ENCODE measurements at regions not wholly inside any gene's neighbourhood (a gene's known extent, or its start where the extent isn't known, plus 50 kb on each side); places are given as distances from the start of the nearest gene placed in this dataset.

DNA sequence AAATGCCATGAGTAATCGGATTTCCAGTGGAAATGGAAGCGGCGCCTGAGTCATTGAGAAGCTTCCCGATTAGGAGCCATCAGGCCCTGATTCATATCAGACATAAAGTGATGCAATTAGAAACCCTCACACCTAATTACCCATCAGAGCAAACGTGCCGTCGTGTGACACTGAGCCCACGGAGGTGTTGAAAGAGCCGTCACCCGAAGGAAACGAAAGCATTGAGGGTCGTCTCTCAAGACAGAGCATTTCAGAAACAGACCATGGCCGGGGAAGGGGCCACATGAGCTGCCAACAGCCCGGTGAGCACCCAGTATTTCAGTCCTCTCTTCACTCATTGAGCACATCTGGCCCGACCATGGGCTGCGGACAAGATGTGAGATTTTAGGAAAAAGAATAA, 829.3 kb downstream of the TBC1D22A start:
- no peak overlapping the region for H2AFZ ChIP-seq
- no peaks in the 10 kb centered on the region for H3K9me3 ChIP-seq (ENCODE audit: low read depth)
- no peaks in the 10 kb centered on the region for H3K27me3 ChIP-seq (replicated peaks; ENCODE audit: insufficient read depth)
- H3K79me2 ChIP-seq (ENCODE audit: insufficient read depth) = no peaks in the 10 kb centered on the region
- H3K9ac ChIP-seq = no peak overlapping the region
- DNase-seq = no peak
- no peaks in the 10 kb centered on the region for H3K9me2 ChIP-seq (ENCODE audit: insufficient read depth)
- H3K4me1 ChIP-seq (ENCODE audit: insufficient read depth) = no peaks in the 10 kb centered on the region
- H3K36me3 ChIP-seq (ENCODE audit: low read depth) = no peaks in the 10 kb centered on the region
- H4K20me1 ChIP-seq (ENCODE audit: insufficient read depth) = no peaks in the 10 kb centered on the region
- in situ Hi-C loops (cut with MboI) = no loop called here
- H3K4me3 ChIP-seq = no peak overlapping the region
- WGBS, 2 experiments (ENCODE audit: low coverage in 1 of 2, low lambda C conversion rate in 2 of 2, missing lambda C conversion rate in 2 of 2) = 48 to 54% methylated on average over 16 of the region's 16 CpGs
- no peak overlapping the region for H3K4me2 ChIP-seq (ENCODE audit: unreplicated experiment)
- TF ChIP-seq EZH2phosphoT487 (IDR thresholded peaks at IDR 0.05; ENCODE audit: insufficient read depth, low read depth) (no peak), EZH2 (IDR thresholded peaks at IDR 0.05; ENCODE audit: insufficient read depth, poor library complexity, severe bottlenecking) (no peak)
- H3K27ac ChIP-seq = no peak overlapping the region
- no peaks in the 10 kb centered on the region for H3F3A ChIP-seq (ENCODE audit: insufficient read depth)

DNA sequence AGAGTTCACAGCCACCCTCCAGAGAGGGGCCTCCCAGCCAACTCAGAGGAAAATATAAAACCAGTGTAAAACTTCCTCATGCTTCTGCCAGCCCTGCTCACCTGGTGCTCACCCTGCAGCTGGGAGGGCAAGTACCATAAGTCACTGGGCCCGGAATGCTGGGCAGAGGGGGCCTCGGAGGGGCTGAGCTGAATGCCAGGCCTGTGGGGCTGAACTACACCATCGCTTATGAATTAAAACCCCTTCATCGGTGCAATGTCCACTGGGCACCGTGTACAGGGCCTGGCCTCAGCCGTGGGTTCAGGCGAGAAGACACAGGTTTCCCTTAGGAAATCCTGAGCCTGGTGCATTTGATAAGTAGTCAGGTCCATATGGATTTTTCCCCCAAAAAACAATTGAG, 828.6 kb downstream of the TBC1D22A start:
- Histone ChIP-seq H3K36me3 (ENCODE audit: low read depth) (no peaks in the 10 kb centered on the region), H3K4me1 (ENCODE audit: insufficient read depth) (no peaks in the 10 kb centered on the region), H3K27me3 (replicated peaks; ENCODE audit: insufficient read depth) (no peaks in the 10 kb centered on the region), H3K27ac (no peak overlapping the region), H3K79me2 (ENCODE audit: insufficient read depth) (no peaks in the 10 kb centered on the region), H3K9me3 (ENCODE audit: low read depth) (no peaks in the 10 kb centered on the region), H3K9ac (no peak overlapping the region), H3K4me3 (no peak overlapping the region), H2AFZ (no peak overlapping the region), H3K9me2 (ENCODE audit: insufficient read depth) (no peaks in the 10 kb centered on the region), H3K4me2 (ENCODE audit: unreplicated experiment) (no peak overlapping the region), H4K20me1 (ENCODE audit: insufficient read depth) (no peaks in the 10 kb centered on the region), H3F3A (ENCODE audit: insufficient read depth) (no peaks in the 10 kb centered on the region)
- no peak for TF ChIP-seq EZH2phosphoT487 (IDR thresholded peaks at IDR 0.05; ENCODE audit: insufficient read depth, low read depth)
- TF ChIP-seq EZH2 (IDR thresholded peaks at IDR 0.05; ENCODE audit: insufficient read depth, poor library complexity, severe bottlenecking) = no peak
- in situ Hi-C loops (cut with MboI) = no loop called here
- no peak for DNase-seq
- 66 to 75% methylated on average over 7 of the region's 7 CpGs for WGBS, 2 experiments (ENCODE audit: low coverage in 1 of 2, low lambda C conversion rate in 2 of 2, missing lambda C conversion rate in 2 of 2)

DNA sequence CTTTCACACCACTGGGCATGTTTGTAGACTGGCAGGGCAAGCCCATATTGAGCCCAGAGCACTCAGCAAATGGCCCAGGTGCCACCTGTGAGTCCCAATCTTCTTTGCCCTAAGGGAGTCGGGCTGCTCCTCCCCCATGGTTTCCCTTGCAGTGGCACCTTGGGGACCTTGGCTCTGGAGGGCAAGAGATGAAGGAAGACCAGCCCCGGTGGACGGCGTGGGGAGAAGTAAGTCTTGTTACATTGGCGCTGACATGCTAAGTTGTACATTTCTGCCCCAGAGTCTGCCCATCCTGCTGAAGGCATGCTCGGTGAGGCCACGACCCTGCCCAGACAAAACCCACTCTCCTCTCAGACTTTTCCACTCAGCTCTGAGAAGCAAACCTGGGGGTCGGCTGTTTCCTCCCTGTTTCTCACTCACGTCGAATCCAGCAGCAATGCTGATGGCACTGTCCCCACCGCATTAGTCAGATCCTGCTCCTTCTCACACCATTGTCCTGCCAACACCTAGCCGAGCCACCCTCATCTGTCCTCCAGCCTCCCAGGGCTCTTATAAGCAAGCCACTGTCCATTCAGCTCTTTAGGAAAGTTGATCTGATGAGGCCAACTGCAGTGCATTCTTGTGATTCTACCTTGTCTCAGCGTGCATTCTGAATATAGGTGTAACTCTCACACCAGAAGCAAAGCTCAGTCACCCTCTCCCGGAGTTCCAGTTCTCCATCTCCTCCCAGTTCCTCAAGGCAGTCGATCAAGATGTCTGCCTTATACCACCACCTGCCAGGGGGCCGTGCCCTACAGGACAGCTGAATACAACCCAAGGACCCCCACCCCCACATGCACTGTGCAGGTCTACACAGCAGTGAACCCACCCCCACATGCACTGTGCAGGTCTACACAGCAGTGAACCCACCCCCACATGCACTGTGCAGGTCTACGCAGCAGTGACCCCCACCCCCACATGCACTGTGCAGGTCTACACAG, 827.1 kb downstream of the TBC1D22A start:
- Histone ChIP-seq H4K20me1 (ENCODE audit: insufficient read depth) (no peaks in the 10 kb centered on the region), H3F3A (ENCODE audit: insufficient read depth) (no peaks in the 10 kb centered on the region), H3K4me1 (ENCODE audit: insufficient read depth) (no peaks in the 10 kb centered on the region), H3K9me2 (ENCODE audit: insufficient read depth) (no peaks in the 10 kb centered on the region), H3K27me3 (replicated peaks; ENCODE audit: insufficient read depth) (no peaks in the 10 kb centered on the region), H3K36me3 (ENCODE audit: low read depth) (no peaks in the 10 kb centered on the region), H3K4me3 (no peak overlapping the region), H3K9me3 (ENCODE audit: low read depth) (no peaks in the 10 kb centered on the region), H3K9ac (no peak overlapping the region), H3K4me2 (ENCODE audit: unreplicated experiment) (no peak overlapping the region), H3K79me2 (ENCODE audit: insufficient read depth) (no peaks in the 10 kb centered on the region), H3K27ac (no peak overlapping the region), H2AFZ (no peak overlapping the region)
- WGBS, 2 experiments (ENCODE audit: low coverage in 1 of 2, low lambda C conversion rate in 2 of 2, missing lambda C conversion rate in 2 of 2) = 62 to 63% methylated on average over 17 of the region's 17 CpGs
- in situ Hi-C loops (cut with MboI) = no loop called here
- TF ChIP-seq EZH2phosphoT487 (IDR thresholded peaks at IDR 0.05; ENCODE audit: insufficient read depth, low read depth) (no peak), EZH2 (IDR thresholded peaks at IDR 0.05; ENCODE audit: insufficient read depth, poor library complexity, severe bottlenecking) (no peak)
- DNase-seq = no peak

DNA sequence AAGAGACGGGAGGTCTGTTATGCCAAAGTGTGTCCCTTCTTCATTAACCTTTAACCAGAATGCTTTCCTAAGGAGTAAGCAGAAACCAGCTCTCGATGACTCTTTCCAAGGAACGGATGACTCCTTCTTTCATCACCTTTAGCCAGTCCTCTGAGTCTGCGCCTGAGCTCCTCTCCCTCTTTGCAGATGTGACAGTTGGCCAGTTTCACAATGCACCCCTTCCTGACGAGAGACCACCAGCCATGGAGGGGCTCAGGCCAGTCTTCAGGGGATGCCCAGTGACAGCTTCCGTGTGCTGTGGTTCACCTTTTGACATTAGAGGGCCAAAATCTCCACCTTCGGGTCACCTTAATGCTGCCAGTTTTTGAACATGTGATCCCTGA, 826.1 kb downstream of the TBC1D22A start:
- Histone ChIP-seq H3K9me3 (ENCODE audit: low read depth) (no peaks in the 10 kb centered on the region), H3F3A (ENCODE audit: insufficient read depth) (no peaks in the 10 kb centered on the region), H3K4me2 (ENCODE audit: unreplicated experiment) (no peak overlapping the region), H4K20me1 (ENCODE audit: insufficient read depth) (no peaks in the 10 kb centered on the region), H3K9ac (no peak overlapping the region), H3K27ac (no peak overlapping the region), H3K4me1 (ENCODE audit: insufficient read depth) (no peaks in the 10 kb centered on the region), H3K9me2 (ENCODE audit: insufficient read depth) (no peaks in the 10 kb centered on the region), H2AFZ (no peak overlapping the region), H3K27me3 (replicated peaks; ENCODE audit: insufficient read depth) (no peaks in the 10 kb centered on the region), H3K4me3 (no peak overlapping the region), H3K36me3 (ENCODE audit: low read depth) (no peaks in the 10 kb centered on the region), H3K79me2 (ENCODE audit: insufficient read depth) (no peaks in the 10 kb centered on the region)
- DNase-seq = no peak
- WGBS, 2 experiments (ENCODE audit: low coverage in 1 of 2, low lambda C conversion rate in 2 of 2, missing lambda C conversion rate in 2 of 2) = 46 to 49% methylated on average over 7 of the region's 7 CpGs
- in situ Hi-C loops (cut with MboI) = no loop called here
- TF ChIP-seq EZH2phosphoT487 (IDR thresholded peaks at IDR 0.05; ENCODE audit: insufficient read depth, low read depth) (no peak), EZH2 (IDR thresholded peaks at IDR 0.05; ENCODE audit: insufficient read depth, poor library complexity, severe bottlenecking) (no peak)
